NCI-H1694 treated with DMSO at 0.1 percent for 48 hours (cell line): ENCODE measurements at regions not wholly inside any gene's neighbourhood (a gene's known extent, or its start where the extent isn't known, plus 50 kb on each side); places are given as distances from the start of the nearest gene placed in this dataset.

Source experiments
- DNase-seq: peaks from one replicate; lab custom pipeline; 2025; lab: John Stamatoyannopoulos, UW

DNA sequence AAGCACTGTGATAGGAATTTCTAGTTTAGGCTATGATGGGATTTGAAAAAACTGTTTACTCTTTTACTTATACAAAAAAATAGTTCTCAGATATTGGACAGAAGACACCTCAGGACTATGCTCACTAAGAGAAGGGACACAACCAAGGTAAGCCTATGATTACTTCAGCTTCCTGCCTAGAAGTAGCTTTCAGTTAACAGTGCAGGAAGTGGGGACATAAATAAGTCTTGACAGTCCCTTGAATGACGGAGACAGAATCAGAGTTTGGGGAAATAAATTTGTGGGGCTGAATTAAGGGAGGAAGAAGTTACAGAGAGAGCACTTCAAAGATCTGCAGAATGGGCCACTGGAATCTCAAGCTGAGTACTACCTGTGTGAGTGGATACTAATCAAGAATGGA, 53.8 kb upstream of the OLFM3 start:
- no peak for DNase-seq

DNA sequence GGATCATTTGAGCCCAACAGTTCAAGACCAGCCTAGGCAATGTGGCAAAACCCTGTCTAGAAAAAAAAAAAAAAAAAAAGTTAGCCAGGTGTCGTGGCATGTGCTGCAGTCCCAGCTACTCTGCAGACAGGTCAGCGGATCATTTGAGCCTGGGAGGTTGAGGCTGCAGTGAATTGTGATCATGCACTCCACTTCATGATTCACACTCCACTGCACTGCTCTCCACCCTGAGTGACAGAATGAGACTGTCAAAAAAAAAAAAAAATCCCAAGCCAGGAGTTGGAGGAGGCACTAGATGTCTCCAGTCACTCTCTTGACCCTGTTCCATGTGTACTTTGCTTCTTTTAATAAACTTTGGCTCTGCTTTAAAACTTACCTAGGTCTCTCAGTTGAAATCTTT, 51.0 kb upstream of the OLFM3 start:
- DNase-seq = no peak
